ENCODE measurements at regions not wholly inside any gene's neighbourhood (a gene's known extent, or its start where the extent isn't known, plus 50 kb on each side); places are given as distances from the start of the nearest gene placed in this dataset.

GRCh38 chr3:31170932-31171670, 276.6 kb upstream of the GADL1 start:
- H3K4me3 ChIP-seq = no peak overlapping the region
- peak overlapping the region in 2 of 21 experiments; percentile 45 to 54 for H3K27ac ChIP-seq

- H3K4me3 ChIP-seq = no peak overlapping the region
- H3K27ac ChIP-seq = peak overlapping the region in 3 of 21 experiments; percentile 5 to 50 (median 45)
These were observed 277.9 kb upstream of the GADL1 start for GRCh38 chr3:31172336-31172735.

- H3K27ac ChIP-seq = no peak overlapping the region
- no peak overlapping the region for H3K4me3 ChIP-seq
These were observed 278.8 kb upstream of the GADL1 start for GRCh38 chr3:31173118-31173718.

- Histone ChIP-seq H3K27ac (no peak overlapping the region), H3K4me3 (no peak overlapping the region)
These were observed 279.6 kb upstream of the GADL1 start for GRCh38 chr3:31174079-31174478.

- Histone ChIP-seq H3K4me3 (no peak overlapping the region), H3K27ac (no peak overlapping the region)
These were observed 281.6 kb upstream of the GADL1 start for GRCh38 chr3:31176045-31176444.

- H3K27ac ChIP-seq = no peak overlapping the region
- H3K4me3 ChIP-seq = no peak overlapping the region
These were observed 284.0 kb upstream of the GADL1 start for GRCh38 chr3:31178467-31178866.

- H3K4me3 ChIP-seq = no peak overlapping the region
These were observed 285.3 kb upstream of the GADL1 start for GRCh38 chr3:31179768-31180167.

GRCh38 chr3:31180274-31180673, 285.8 kb upstream of the GADL1 start:
- Histone ChIP-seq H3K4me3 (no peak overlapping the region), H3K27ac (no peak overlapping the region)

More at GRCh38 chr3:31179768-31180167, 285.3 kb upstream of the GADL1 start:
- H3K27ac ChIP-seq = no peak overlapping the region

- H3K4me3 ChIP-seq = no peak overlapping the region
- H3K27ac ChIP-seq = no peak overlapping the region
These were observed 287.2 kb upstream of the GADL1 start for GRCh38 chr3:31181661-31182060.

- Histone ChIP-seq H3K27ac (no peak overlapping the region), H3K4me3 (no peak overlapping the region)
These were observed 288.2 kb upstream of the GADL1 start for GRCh38 chr3:31182661-31183060.

- Histone ChIP-seq H3K27ac (peak overlapping the region in 1 of 21 experiments; percentile 43), H3K4me3 (no peak overlapping the region)
These were observed 290.0 kb upstream of the GADL1 start for GRCh38 chr3:31184261-31185061.

- Histone ChIP-seq H3K27ac (no peak overlapping the region), H3K4me3 (no peak overlapping the region)
These were observed 290.5 kb upstream of the GADL1 start for GRCh38 chr3:31185062-31185357.

- no peak overlapping the region for H3K4me3 ChIP-seq
- no peak overlapping the region for H3K27ac ChIP-seq
These were observed 291.6 kb upstream of the GADL1 start for GRCh38 chr3:31186041-31186440.

- Histone ChIP-seq H3K27ac (no peak overlapping the region), H3K4me3 (no peak overlapping the region)
These were observed 292.9 kb upstream of the GADL1 start for GRCh38 chr3:31187380-31187779.

- H3K4me3 ChIP-seq = no peak overlapping the region
- H3K27ac ChIP-seq = peak overlapping the region in 1 of 21 experiments; percentile 1
These were observed 293.7 kb upstream of the GADL1 start for GRCh38 chr3:31188112-31188511.

GRCh38 chr3:31189330-31189729, 294.9 kb upstream of the GADL1 start:
- H3K4me3 ChIP-seq = no peak overlapping the region
- H3K27ac ChIP-seq = no peak overlapping the region

GRCh38 chr3:31189971-31190370, 295.5 kb upstream of the GADL1 start:
- H3K4me3 ChIP-seq = no peak overlapping the region
- H3K27ac ChIP-seq = no peak overlapping the region

- H3K4me3 ChIP-seq = no peak overlapping the region
These were observed 296.9 kb upstream of the GADL1 start for GRCh38 chr3:31191354-31191753.

GRCh38 chr3:31193429-31193828, 299.0 kb upstream of the GADL1 start:
- H3K4me3 ChIP-seq = no peak overlapping the region

More at GRCh38 chr3:31191354-31191753, 296.9 kb upstream of the GADL1 start:
- no peak overlapping the region for H3K27ac ChIP-seq

GRCh38 chr3:31193871-31194270, 299.4 kb upstream of the GADL1 start:
- H3K4me3 ChIP-seq = no peak overlapping the region

More at GRCh38 chr3:31193429-31193828, 299.0 kb upstream of the GADL1 start:
- H3K27ac ChIP-seq = no peak overlapping the region

GRCh38 chr3:31196261-31196660, 301.8 kb upstream of the GADL1 start:
- Histone ChIP-seq H3K27ac (peak overlapping the region in 10 of 21 experiments; percentile 6 to 56 (median 32)), H3K4me3 (no peak overlapping the region)

More at GRCh38 chr3:31193871-31194270, 299.4 kb upstream of the GADL1 start:
- no peak overlapping the region for H3K27ac ChIP-seq
